ENCODE measurements at regions not wholly inside any gene's neighbourhood (a gene's known extent, or its start where the extent isn't known, plus 50 kb on each side); places are given as distances from the start of the nearest gene placed in this dataset.
"Not testable (repeated sequence)": the region's sequence is repeated elsewhere in the genome, so short reads cannot be mapped to it uniquely, and the experiment has no call there.

DNA sequence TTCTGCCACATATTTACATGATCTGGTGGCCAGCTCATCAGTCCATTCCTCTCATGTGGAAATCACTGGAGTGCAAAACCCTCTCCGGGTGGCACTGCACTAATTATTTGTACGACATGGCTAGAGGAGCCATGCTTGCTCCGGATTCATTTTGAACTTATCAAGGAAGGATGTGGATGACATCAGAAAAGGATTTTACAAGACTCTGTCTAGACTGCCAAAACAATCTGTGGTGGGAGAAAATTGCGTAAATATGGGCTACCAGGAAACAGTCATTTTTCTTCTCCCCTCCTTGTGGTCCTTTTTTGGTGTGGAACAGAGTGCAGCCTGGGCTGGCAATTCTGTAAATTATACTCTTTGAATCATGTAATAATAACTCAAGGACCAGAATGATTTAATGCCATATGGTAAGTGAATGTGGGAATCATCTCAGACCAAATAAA lies 123.4 kb upstream of the IFNE start:
- no peak for DNase-seq

DNA sequence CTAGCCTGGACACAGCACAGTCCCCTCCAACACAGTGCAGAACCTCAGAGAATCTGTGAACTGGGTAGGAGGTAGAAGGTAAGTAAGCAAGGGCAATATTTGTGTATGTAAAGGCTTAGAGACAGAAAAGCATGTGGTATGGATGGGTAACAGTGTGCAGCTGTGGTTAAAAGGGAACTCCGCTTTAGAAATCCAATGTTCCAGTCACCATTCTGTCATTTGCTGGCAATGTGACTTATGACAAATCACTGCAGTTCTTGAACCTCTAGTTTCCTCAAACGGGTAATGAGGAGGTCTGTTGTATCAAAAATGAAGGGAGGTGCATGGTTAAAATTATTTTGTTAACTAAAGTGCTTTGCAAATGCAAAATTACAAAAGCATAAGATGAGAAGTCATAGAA lies 125.5 kb upstream of the IFNE start:
- DNase-seq, result no peak

- no peak for DNase-seq
Observed at GRCh38 chr9:21608200-21608599, 126.1 kb upstream of the IFNE start.

DNA sequence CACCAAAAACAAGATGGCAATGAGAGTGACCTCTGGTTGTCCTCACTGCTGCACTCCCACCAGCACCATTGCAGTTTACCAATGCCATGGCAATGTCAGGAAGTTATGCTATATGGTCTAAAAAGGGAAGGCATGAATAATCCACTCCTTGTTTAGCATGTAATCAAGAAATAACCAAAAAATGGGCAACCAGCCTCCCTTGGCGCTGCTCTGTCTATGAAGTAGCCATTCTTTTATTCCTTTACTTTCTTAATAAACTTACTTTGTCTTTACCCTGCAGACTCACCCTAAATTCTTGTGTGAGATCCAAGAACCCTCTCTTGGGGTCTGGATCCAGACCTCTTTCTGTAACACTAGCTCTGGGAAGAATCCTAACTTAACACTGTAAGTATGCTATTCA lies 127.4 kb upstream of the IFNE start:
- DNase-seq, result no peak

- DNase-seq, result no peak
Observed at GRCh38 chr9:21611891-21612290, 129.8 kb upstream of the IFNE start.

GRCh38 chr9:21615018-21615417 lies 132.9 kb upstream of the IFNE start:
- DNase-seq, result no peak

DNA sequence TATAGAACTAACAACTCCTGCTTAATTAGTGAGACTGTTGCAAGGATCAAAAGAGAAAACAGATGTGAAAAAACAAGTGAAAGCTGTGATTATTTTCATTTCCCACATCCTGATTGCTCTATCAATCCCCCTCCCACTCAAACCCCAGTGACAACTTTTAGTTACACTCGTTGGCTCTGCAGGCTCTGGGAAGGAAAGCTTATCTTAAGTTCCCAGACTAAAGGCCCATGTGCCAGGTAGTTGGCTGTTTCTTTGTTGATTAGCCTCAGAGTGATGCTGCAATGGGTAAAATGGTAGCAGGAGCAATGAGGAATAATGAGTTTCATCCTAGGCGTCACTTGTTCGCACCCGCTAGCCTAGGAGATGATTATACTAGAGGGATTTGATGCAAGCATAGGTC lies 133.3 kb upstream of the IFNE start:
- no peak for DNase-seq

DNA sequence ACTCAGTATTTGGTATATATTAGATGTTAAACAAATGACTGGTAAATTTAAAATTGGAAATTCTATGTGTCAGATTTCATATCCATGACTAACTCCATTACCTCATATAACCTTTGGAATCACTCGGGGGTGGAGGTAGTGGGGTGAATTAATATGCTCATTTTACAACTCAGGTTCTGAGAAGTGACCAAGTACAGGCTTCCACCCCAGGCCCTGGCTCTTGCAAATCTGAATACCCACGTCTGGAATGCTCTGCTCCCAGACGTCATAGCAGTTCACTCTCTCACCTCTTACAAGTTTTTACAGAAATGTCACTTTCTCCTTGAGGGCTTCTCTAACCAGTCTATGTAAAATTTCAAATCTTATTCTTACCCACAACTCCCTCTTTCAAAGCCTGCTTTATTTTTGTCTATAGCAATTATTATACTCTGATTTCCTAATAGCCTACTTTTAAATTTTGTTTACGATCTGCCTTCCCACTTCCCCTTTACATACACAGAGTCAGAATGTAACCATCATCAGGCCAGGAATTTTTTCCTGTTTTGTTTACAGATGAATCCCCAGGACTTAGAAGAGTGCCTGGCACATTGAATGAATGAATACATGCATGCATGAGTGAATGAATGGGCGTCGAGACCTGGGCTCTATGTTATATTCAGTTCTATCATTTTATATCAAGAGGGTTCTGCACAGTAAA lies 134.1 kb upstream of the IFNE start:
- DNase-seq, result no peak

DNA sequence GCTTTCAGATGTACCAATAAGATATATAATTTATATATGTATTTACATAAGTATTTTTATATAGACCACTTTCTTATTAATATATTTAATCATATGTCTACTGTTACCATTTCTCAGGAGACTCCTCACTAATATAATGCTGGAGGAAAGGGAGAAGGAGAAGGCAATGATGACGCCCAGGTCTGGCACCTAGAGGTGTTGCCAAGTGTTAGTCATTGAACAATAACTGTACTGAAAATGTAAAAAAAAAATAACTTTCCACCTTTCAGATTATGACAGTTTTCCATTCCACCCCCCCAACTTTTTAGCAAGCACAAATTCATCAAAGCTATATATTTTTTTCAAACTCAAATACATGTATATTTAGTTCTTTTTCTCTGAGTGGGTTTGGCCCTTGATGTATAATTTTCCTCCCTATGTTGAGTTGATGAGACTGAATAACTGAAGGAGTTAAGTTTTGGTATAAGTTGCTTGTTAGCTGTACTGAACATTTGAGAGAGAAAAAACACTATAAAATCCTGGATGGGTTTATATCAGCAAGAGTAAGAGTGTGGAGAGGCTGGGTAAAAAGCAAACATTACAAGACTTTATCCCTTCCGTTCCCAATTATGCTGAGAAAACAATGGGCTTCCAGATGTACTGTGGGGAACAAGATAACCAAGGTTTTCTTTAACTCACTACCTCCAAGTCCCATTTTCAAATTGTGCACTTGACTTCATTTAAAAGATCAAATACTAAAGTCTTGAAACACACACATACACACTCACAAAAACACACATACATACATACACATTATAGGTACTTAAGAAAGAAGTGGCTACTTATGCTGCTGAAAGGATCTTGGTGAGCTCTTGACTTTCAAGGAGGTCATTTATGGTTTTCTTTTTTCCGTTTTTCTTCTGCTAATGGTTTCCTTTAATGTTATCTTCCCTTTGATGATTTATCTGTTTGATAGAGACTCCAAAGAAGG lies 142.8 kb upstream of the IFNE start:
- no peak for DNase-seq

GRCh38 chr9:21626493-21626892 lies 144.4 kb upstream of the IFNE start:
- DNase-seq, result no peak

GRCh38 chr9:21628954-21629353 lies 146.8 kb upstream of the IFNE start:
- not testable (repeated sequence) for DNase-seq

DNA sequence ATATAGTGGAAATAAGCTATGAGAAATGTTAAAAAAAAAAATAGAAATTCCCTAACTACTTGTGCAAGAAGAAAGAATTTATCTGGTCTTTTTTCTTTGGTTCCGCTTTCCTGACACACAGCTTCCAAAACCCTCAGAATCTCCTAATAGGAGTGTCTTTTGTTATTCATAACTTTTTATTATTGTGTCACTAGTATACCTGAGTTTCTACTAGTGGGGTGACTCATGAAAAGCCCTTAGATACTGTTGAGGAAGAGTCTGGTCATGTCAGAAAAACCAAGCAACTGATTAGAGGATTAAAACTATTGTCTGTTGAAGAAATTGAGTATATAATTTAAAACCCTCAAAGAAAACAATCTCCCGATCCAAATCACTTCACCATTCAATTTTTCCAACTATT lies 152.8 kb upstream of the IFNE start:
- no peak for DNase-seq

DNA sequence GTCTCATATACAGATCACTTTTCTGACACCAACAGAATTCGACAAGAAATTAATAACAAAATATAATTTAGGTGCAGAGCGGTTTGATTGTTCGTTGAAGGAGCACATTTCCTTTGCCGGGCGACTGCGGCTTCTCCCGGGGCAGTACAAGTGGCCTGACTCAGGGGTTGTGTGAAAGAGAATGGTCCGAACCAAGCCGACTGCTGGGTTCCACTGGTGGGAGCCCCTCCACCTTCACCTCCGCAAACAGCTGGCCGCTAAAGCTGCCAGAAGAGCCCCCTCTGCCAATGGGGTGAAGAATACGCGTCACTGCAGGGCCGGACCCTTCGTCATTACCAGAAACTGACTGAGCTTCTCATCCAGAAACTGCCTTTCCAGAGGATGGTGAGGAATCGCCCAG lies 156.0 kb upstream of the IFNE start:
- DNase-seq, result no peak

- no peak for DNase-seq
Observed at GRCh38 chr9:21653091-21653490, 149.3 kb upstream of the MTAP start.

GRCh38 chr9:21653589-21653988 lies 148.8 kb upstream of the MTAP start:
- DNase-seq, result no peak

- DNase-seq, result no peak
Observed at GRCh38 chr9:21656776-21657674, 145.4 kb upstream of the MTAP start.

GRCh38 chr9:21657966-21658667 lies 144.3 kb upstream of the MTAP start:
- no peak for DNase-seq

- no peak for DNase-seq
Observed at GRCh38 chr9:21660976-21661375, 141.5 kb upstream of the MTAP start.

DNA sequence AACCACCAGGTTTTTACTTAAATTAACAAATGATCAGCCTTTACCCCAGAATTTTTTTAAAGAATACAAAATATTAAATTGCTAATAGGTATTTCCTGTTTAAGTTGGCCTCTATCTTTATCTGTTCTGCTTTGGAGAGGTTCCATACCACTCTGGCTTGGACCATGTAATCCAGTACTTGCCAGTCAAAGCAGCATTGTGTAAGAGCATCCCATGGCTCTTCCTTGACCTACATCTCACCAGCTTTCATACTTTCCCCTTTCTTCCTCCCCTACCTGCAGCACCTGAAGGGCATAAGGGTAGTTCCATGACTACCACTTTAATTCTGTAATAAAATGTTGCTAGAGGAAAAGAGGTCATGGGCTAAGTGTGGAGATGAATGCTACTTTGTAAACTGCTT lies 140.8 kb upstream of the MTAP start:
- no peak for DNase-seq

- no peak for DNase-seq
Observed at GRCh38 chr9:21668516-21668915, 133.9 kb upstream of the MTAP start.

GRCh38 chr9:21669701-21670100 lies 132.7 kb upstream of the MTAP start:
- no peak for DNase-seq

DNA sequence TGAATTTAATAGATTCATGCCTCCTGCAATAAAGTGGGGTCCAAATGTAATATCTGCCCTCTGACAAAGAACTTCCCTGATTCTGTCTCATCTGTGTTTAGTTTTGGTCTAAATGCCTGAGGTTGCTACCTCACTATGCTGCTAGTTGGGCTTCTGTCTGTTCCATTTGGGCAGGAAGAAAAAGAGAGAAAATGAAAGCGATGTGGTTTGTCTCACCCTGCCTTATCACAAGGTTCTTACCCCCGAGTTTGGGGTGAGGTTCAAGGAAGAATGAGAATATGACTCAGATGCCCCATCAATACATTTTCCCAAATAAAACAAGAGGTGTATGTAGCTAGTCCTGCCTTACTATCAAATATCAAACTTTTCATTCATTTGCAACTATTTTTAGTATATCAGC lies 132.1 kb upstream of the MTAP start:
- DNase-seq, result no peak

DNA sequence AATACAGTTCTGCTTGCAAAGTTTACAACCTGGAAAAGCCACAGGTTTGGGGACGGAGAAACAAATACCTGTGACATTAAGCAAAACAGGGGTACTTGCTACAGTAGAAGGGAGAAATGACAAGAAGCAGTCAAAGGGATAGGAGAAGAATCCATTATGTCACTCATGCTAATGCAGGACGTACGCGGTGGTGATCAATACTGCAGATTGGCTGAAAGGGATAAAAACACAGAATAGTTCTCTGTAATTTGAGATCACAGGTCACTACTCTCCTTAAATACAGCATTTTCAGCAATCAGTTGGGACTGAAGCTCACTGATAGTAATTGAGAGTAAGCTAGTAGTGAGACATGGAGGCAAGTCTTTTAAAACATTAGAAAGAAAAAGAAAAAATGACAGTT lies 130.3 kb upstream of the MTAP start:
- no peak for DNase-seq
